HepG2 (cell line): ENCODE measurements at regions not wholly inside any gene's neighbourhood (a gene's known extent, or its start where the extent isn't known, plus 50 kb on each side); places are given as distances from the start of the nearest gene placed in this dataset.

Source experiments
- ATAC-seq: fragments of 200-7000 bp; cut with Tn5 transposase; 3 replicates; pipeline ENCODE4 v1.9.1; 2020; ENCODE audit warnings: mild to moderate bottlenecking, moderate library complexity
- BruUV-seq: library from RNA; stranded (reverse); fragments of 400-500 nt; replicated peaks from 2 replicates; lab custom pipeline; 2021; lab: Mats Ljungman, UMichigan
- CTCF ChIA-PET: fragments of 300-600 bp; formaldehyde crosslinking; extraction: SDS; loops from one replicate; lab custom pipeline; 2021; ENCODE audit warnings: low total read pairs, inconsistent platforms, low intra/inter-chr PET ratio; lab: Yijun Ruan, JAX
- POLR2A ChIA-PET: fragments of 350-600 bp; sonication (Branson Sonifier 250); formaldehyde crosslinking; loops from one replicate; lab custom pipeline; 2020; ENCODE audit warnings: antibody characterized with exemption, inconsistent platforms; lab: Yijun Ruan, JAX
- DNase-seq: peaks from one replicate; pipeline ENCODE4 v3.0.0-alpha.2; 2015; ENCODE audit warnings: low spot score
- FAIRE-seq: peaks from 3 replicates; lab custom pipeline; 2011; peaks lifted over from hg19 to GRCh38; lab: Jason Lieb, UNC
- H2AFZ ChIP-seq: one replicate; pipeline ENCODE4 v1.6.1; 2011; ENCODE audit warnings: low read length, inconsistent platforms
- H3K27ac ChIP-seq: fragments of 300-600 bp; 3 replicates; pipeline ENCODE4 v1.8.0; 2011; ENCODE audit warnings: mixed run types, mild to moderate bottlenecking, mixed read lengths, low read length, inconsistent platforms; ENCODE audit not compliant: insufficient read depth; ENCODE audit errors: extremely low read length
- H3K27me3 ChIP-seq, 2 experiments: fragments of 200-600 bp in 1 of 2; 2 replicates in 1 of 2; 3 replicates in 1 of 2; pipeline versions ENCODE4 v1.6.0 to v1.8.0; 2011; ENCODE audit warnings: low read length in 2 of 2, mild to moderate bottlenecking in 2 of 2, moderate library complexity in 2 of 2, inconsistent platforms in 1 of 2; ENCODE audit not compliant: insufficient read depth in 2 of 2, control insufficient read depth in 1 of 2
- H3K36me3 ChIP-seq, 2 experiments: fragments of 200-600 bp in 1 of 2; replicated peaks in 1 of 2; 2 replicates in 1 of 2; 3 replicates in 1 of 2; pipeline versions ENCODE4 v1.5.1 to v1.8.0; 2011; ENCODE audit warnings: low read length in 2 of 2, inconsistent platforms in 1 of 2; ENCODE audit not compliant: insufficient read depth in 2 of 2, control insufficient read depth in 1 of 2
- H3K4me1 ChIP-seq: 2 replicates; pipeline ENCODE4 v1.5.1; 2012; ENCODE audit warnings: low read length, inconsistent platforms; ENCODE audit not compliant: insufficient read depth
- H3K4me2 ChIP-seq: 2 replicates; pipeline ENCODE4 v1.6.0; 2011; ENCODE audit warnings: low read depth, low read length, inconsistent platforms
- H3K4me3 ChIP-seq, 3 experiments: fragments of 200-600 bp in 1 of 3; sonication (generic), shearing (Covaris generic) in 1 of 3; replicated peaks in 1 of 3; 2 replicates each; pipeline ENCODE4 v1.5.1; 2011 to 2016; ENCODE audit warnings: low read length in 3 of 3, inconsistent platforms in 2 of 3, low read depth in 2 of 3, mild to moderate bottlenecking in 2 of 3, control low read depth in 1 of 3, mixed read lengths in 1 of 3; ENCODE audit not compliant: insufficient read depth in 1 of 3
- H3K79me2 ChIP-seq: one replicate; pipeline ENCODE4 v1.6.1; 2011; ENCODE audit warnings: low read length, inconsistent platforms; ENCODE audit not compliant: insufficient read depth
- H3K9ac ChIP-seq: 2 replicates; pipeline ENCODE4 v1.6.0; 2011; ENCODE audit warnings: mild to moderate bottlenecking, low read depth, low read length, inconsistent platforms; ENCODE audit not compliant: insufficient read depth
- H3K9me3 ChIP-seq: 2 replicates; pipeline ENCODE4 v1.5.1; 2012; ENCODE audit warnings: mild to moderate bottlenecking, low read length
- H4K20me1 ChIP-seq: 2 replicates; pipeline ENCODE4 v1.6.0; 2011; ENCODE audit warnings: inconsistent platforms, mild to moderate bottlenecking, low read length, moderate library complexity; ENCODE audit not compliant: insufficient read depth
- HNRNPLL ChIP-seq: fragments of 200-400 bp; formaldehyde crosslinking; IDR thresholded peaks from 2 replicates; pipeline ENCODE4 v1.6.1; 2017; ENCODE audit warnings: mild to moderate bottlenecking, low read depth, low read length; ENCODE audit not compliant: poor library complexity, severe bottlenecking
- KLF11 ChIP-seq: IDR thresholded peaks from 2 replicates; pipeline ENCODE4 v1.6.1; 2016; ENCODE audit warnings: missing compliant biosample characterization
- KMT2B ChIP-seq: IDR thresholded peaks from 2 replicates; pipeline ENCODE4 v1.6.1; 2016; ENCODE audit warnings: missing genetic modification reagents, missing compliant biosample characterization
- MEIS1 ChIP-seq: sonication (generic); formaldehyde crosslinking; IDR thresholded peaks from 2 replicates; pipeline ENCODE4 v1.9.0; 2021; ENCODE audit warnings: mild to moderate bottlenecking, missing genetic modification reagents, moderate library complexity, borderline replicate concordance
- RXRB ChIP-seq: IDR thresholded peaks from 2 replicates; pipeline ENCODE4 v1.6.1; 2016; ENCODE audit warnings: borderline replicate concordance, missing genetic modification reagents, missing compliant biosample characterization
- SP2 ChIP-seq: sonication (generic); formaldehyde crosslinking; IDR thresholded peaks from 2 replicates; pipeline ENCODE4 v1.5.1; 2020; ENCODE audit warnings: mild to moderate bottlenecking, missing genetic modification reagents
- TARDBP ChIP-seq: sonication (generic); formaldehyde crosslinking; IDR thresholded peaks from 2 replicates; pipeline ENCODE4 v1.8.0; 2022; ENCODE audit warnings: mild to moderate bottlenecking, missing genetic modification reagents
- TOPORS ChIP-seq: sonication (generic); formaldehyde crosslinking; IDR thresholded peaks from 2 replicates; pipeline ENCODE4 v1.8.0; 2023; ENCODE audit warnings: mild to moderate bottlenecking, missing genetic modification reagents
- ZBTB7A ChIP-seq: sonication (generic); formaldehyde crosslinking; IDR thresholded peaks from 2 replicates; pipeline ENCODE4 v1.8.0; 2022; ENCODE audit warnings: mild to moderate bottlenecking, missing genetic modification reagents
- ZNF33B ChIP-seq: sonication (generic); formaldehyde crosslinking; IDR thresholded peaks from 2 replicates; pipeline ENCODE4 v1.5.1; 2020; ENCODE audit warnings: mild to moderate bottlenecking, missing genetic modification reagents
- ZNF788 ChIP-seq: sonication (generic); formaldehyde crosslinking; IDR thresholded peaks from 2 replicates; pipeline ENCODE4 v1.5.0; 2020; ENCODE audit warnings: mild to moderate bottlenecking, missing genetic modification reagents, borderline replicate concordance
- ZNF816 ChIP-seq: sonication (generic); formaldehyde crosslinking; IDR thresholded peaks from 2 replicates; pipeline ENCODE4 v1.8.0; 2022; ENCODE audit warnings: missing genetic modification reagents, mild to moderate bottlenecking, borderline replicate concordance
- WGBS: methylation state at CpG from one replicate; pipeline ENCODE4 v1.1.6; 2017; ENCODE audit warnings: low lambda C conversion rate; 5-methylcytosine and 5-hydroxymethylcytosine counted together
- in situ Hi-C: cut with HindIII; loops from 2 replicates; pipeline ENCODE4 v1.10.0; 2017; ENCODE audit warnings: low pct_unique_long_range_greater_than_20kb; ENCODE audit not compliant: extremely low pct_ligation_motif_present
- intact Hi-C: fragments of 100-400 bp; cut with micrococcal nuclease; formaldehyde crosslinking; loops from one replicate; pipeline ENCODE4 v1.10.0; 2022; ENCODE audit not compliant: unreplicated experiment
- TF ChIP-seq, protein P1 (sequence below): sonication (generic); formaldehyde crosslinking; IDR thresholded peaks from 2 replicates; pipeline ENCODE4 v1.4.0; 2020; ENCODE audit warnings: missing genetic modification reagents, borderline replicate concordance

DNA sequence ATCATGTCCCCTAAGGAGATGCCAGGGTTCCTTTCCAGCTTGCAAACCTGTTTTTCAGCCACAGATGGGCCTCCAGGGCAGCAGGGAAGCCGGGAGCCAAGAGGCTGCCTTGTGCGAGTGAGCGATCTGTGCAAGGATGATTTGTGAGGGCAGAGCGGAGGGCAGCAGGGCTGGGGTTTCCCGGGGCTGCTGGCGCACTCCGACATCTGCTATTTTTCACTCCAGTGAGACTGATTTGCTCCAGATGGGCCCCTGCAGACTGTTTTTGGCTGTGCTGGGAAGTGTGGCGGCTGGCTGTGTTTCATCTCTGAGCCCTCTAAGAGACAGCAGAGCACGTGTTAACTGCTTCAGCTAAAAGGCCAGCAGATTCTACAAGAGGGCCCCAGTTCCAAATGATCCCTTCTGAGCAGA, 466.2 kb downstream of the TYW1 start:
- Histone ChIP-seq H3K4me1 (no peaks in the 10 kb centered on the region), H3K27me3 (peaks cover 0 to 2% of the 10 kb centered on the region in 2 experiments; a peak in 2 of 5 replicates), H3K9me3 (0 out of 2 replicates have a peak, but pooled peaks cover 5% of the 10 kb centered on the region), H3K79me2 (no peaks in the 10 kb centered on the region), H3K36me3 (no peaks in the 10 kb centered on the region), H3K9ac (no peak overlapping the region), H3K27ac (no peak overlapping the region), H4K20me1 (no peaks in the 10 kb centered on the region), H3K4me2 (no peak overlapping the region), H2AFZ (no peak overlapping the region), H3K4me3 (no peak overlapping the region)
- POLR2A ChIA-PET, result no interaction called here
- no peak for ATAC-seq
- in situ Hi-C loops (no loop called here), intact Hi-C loops (no loop called here)
- CTCF ChIA-PET, result no interaction called here
- DNase-seq, result no peak
- no TSS peak for BruUV-seq
- FAIRE-seq, result no peak
- 53% methylated on average over 8 of the region's 9 CpGs for WGBS
- TF ChIP-seq ZBTB7A (CRISPR knock-in tag) (no peak), ZNF816 (CRISPR knock-in tag) (no peak), ZNF33B (CRISPR knock-in tag) (no peak), SP2 (no peak), MEIS1 (CRISPR knock-in tag) (no peak), KLF11 (no peak), TOPORS (CRISPR knock-in tag) (no peak), RXRB (no peak), KMT2B (CRISPR knock-in tag) (no peak), HNRNPLL (no peak), TARDBP (CRISPR knock-in tag) (no peak), ZNF788 (CRISPR knock-in tag) (no peak)
- TF ChIP-seq, protein P1, sequence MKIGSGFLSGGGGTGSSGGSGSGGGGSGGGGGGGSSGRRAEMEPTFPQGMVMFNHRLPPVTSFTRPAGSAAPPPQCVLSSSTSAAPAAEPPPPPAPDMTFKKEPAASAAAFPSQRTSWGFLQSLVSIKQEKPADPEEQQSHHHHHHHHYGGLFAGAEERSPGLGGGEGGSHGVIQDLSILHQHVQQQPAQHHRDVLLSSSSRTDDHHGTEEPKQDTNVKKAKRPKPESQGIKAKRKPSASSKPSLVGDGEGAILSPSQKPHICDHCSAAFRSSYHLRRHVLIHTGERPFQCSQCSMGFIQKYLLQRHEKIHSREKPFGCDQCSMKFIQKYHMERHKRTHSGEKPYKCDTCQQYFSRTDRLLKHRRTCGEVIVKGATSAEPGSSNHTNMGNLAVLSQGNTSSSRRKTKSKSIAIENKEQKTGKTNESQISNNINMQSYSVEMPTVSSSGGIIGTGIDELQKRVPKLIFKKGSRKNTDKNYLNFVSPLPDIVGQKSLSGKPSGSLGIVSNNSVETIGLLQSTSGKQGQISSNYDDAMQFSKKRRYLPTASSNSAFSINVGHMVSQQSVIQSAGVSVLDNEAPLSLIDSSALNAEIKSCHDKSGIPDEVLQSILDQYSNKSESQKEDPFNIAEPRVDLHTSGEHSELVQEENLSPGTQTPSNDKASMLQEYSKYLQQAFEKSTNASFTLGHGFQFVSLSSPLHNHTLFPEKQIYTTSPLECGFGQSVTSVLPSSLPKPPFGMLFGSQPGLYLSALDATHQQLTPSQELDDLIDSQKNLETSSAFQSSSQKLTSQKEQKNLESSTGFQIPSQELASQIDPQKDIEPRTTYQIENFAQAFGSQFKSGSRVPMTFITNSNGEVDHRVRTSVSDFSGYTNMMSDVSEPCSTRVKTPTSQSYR (CRISPR knock-in tag), result no peak
